GM12891 (cell line): ENCODE measurements at regions not wholly inside any gene's neighbourhood (a gene's known extent, or its start where the extent isn't known, plus 50 kb on each side); places are given as distances from the start of the nearest gene placed in this dataset.

Source experiments
- POLR2A ChIP-seq: IDR thresholded peaks from 2 replicates; pipeline ENCODE4 v1.6.1; 2011; ENCODE audit warnings: low read depth, low read length, control low read depth
- POLR2AphosphoS5 ChIP-seq: IDR thresholded peaks from 2 replicates; pipeline ENCODE4 v1.6.1; 2011; ENCODE audit warnings: low read depth, low read length, control low read depth

GRCh38 chr4:74665876-74666275, 128.4 kb downstream of the BTC start:
- TF ChIP-seq POLR2A (no peak), POLR2AphosphoS5 (no peak)
